ENCODE measurements at regions not wholly inside any gene's neighbourhood (a gene's known extent, or its start where the extent isn't known, plus 50 kb on each side); places are given as distances from the start of the nearest gene placed in this dataset.

DNA sequence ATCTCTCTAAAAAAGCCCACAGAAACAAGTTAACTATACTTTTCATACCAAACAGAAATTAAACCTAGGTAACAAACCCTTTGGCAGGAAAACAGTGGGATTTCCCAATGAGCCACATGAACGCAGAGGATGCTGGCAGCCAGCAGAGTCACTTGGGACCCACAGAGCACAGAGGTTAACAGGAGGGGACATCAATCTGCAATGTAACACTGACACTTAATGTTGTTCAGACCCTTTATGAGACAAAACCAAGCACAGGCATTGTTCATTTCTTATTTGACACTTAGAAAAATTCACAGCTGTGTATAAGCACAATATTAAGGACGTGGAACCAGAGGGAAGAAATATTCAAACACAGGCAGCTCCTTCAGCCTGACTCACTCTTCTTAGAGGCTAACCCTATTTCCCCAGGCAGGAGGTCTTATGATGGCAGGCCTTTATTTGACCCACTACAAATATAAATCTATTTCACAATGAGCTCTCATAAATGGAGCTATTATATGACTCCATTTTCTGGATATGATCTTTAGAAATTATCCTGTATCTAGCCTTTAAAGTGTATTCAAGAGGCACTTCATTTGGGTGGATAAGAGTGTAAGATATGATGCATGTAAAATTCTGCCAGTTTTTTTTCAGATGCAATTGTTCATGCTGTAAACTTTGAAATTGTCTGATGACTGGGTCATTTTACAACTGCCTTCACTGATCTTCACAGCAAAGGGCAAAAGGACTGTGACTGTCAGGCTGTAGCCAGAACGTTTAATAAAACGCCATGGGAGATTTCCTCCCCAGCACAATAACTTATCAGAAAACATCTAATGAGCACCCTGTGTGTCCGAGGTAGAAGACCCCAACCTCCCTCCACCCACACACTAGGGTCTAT, 132.8 kb upstream of the SATB2 start:
- H3K4me3 ChIP-seq (replicated peaks in 1 of 3; ENCODE audit: insufficient read depth in 1 of 3, low read depth in 2 of 3, low read length in 3 of 3) = no peak overlapping the region
- ChIA-PET POLR2A (no interaction called here), CTCF (ENCODE audit: low intra/inter-chr PET ratio, low total read pairs) (no interaction called here)
- H3K4me2 ChIP-seq (ENCODE audit: low read depth, low read length) = no peak overlapping the region
- H3K4me1 ChIP-seq (ENCODE audit: insufficient read depth, low read length) = no peaks in the 10 kb centered on the region
- ATAC-seq = no peak
- FAIRE-seq = no peak
- no peaks in the 10 kb centered on the region for H3K36me3 ChIP-seq (replicated peaks in 1 of 2; ENCODE audit: control insufficient read depth in 1 of 2, insufficient read depth in 2 of 2, low read length in 2 of 2)
- H3K27ac ChIP-seq (ENCODE audit: extremely low read length, insufficient read depth, low read length) = no peak overlapping the region
- H3K9me3 ChIP-seq (ENCODE audit: low read length) = no peaks in the 10 kb centered on the region
- no peak overlapping the region for H3K9ac ChIP-seq (ENCODE audit: insufficient read depth, low read depth, low read length)
- WGBS (ENCODE audit: low lambda C conversion rate) = 13% methylated on average over 5 of the region's 5 CpGs
- in situ Hi-C loops (cut with HindIII; ENCODE audit: extremely low pct_ligation_motif_present, low pct_unique_long_range_greater_than_20kb) (no loop called here), intact Hi-C loops (cut with micrococcal nuclease; ENCODE audit: unreplicated experiment) (loop anchor here (10.0 kb wide), 1 partner anchor 144 kb away; no protein-coding TSS in a partner anchor)
- no peak for DNase-seq (ENCODE audit: low spot score)
- no peak overlapping the region for H2AFZ ChIP-seq (ENCODE audit: low read length)
- no peaks in the 10 kb centered on the region; a peak in 1 of 5 replicates for H3K27me3 ChIP-seq (ENCODE audit: control insufficient read depth in 1 of 2, insufficient read depth in 2 of 2, low read length in 2 of 2)
- BruUV-seq (replicated peaks) = no TSS peak
- H3K79me2 ChIP-seq (ENCODE audit: insufficient read depth, low read length) = no peaks in the 10 kb centered on the region
- H4K20me1 ChIP-seq (ENCODE audit: insufficient read depth, low read length) = no peaks in the 10 kb centered on the region
- TF ChIP-seq, protein P1, sequence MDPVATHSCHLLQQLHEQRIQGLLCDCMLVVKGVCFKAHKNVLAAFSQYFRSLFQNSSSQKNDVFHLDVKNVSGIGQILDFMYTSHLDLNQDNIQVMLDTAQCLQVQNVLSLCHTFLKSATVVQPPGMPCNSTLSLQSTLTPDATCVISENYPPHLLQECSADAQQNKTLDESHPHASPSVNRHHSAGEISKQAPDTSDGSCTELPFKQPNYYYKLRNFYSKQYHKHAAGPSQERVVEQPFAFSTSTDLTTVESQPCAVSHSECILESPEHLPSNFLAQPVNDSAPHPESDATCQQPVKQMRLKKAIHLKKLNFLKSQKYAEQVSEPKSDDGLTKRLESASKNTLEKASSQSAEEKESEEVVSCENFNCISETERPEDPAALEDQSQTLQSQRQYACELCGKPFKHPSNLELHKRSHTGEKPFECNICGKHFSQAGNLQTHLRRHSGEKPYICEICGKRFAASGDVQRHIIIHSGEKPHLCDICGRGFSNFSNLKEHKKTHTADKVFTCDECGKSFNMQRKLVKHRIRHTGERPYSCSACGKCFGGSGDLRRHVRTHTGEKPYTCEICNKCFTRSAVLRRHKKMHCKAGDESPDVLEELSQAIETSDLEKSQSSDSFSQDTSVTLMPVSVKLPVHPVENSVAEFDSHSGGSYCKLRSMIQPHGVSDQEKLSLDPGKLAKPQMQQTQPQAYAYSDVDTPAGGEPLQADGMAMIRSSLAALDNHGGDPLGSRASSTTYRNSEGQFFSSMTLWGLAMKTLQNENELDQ (CRISPR knock-in tag; IDR thresholded peaks at IDR 0.05; ENCODE audit: borderline replicate concordance) = no peak
- TF ChIP-seq, protein P2, sequence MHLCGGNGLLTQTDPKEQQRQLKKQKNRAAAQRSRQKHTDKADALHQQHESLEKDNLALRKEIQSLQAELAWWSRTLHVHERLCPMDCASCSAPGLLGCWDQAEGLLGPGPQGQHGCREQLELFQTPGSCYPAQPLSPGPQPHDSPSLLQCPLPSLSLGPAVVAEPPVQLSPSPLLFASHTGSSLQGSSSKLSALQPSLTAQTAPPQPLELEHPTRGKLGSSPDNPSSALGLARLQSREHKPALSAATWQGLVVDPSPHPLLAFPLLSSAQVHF (CRISPR knock-in tag; IDR thresholded peaks at IDR 0.05) = no peak
- TF ChIP-seq, protein P3, sequence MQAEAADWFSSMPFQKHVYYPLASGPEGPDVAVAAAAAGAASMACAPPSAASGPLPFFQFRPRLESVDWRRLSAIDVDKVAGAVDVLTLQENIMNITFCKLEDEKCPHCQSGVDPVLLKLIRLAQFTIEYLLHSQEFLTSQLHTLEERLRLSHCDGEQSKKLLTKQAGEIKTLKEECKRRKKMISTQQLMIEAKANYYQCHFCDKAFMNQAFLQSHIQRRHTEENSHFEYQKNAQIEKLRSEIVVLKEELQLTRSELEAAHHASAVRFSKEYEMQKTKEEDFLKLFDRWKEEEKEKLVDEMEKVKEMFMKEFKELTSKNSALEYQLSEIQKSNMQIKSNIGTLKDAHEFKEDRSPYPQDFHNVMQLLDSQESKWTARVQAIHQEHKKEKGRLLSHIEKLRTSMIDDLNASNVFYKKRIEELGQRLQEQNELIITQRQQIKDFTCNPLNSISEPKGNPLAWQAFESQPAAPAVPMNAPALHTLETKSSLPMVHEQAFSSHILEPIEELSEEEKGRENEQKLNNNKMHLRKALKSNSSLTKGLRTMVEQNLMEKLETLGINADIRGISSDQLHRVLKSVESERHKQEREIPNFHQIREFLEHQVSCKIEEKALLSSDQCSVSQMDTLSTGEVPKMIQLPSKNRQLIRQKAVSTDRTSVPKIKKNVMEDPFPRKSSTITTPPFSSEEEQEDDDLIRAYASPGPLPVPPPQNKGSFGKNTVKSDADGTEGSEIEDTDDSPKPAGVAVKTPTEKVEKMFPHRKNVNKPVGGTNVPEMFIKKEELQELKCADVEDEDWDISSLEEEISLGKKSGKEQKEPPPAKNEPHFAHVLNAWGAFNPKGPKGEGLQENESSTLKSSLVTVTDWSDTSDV (CRISPR knock-in tag; IDR thresholded peaks at IDR 0.05) = no peak
- TF ChIP-seq PAWR (CRISPR knock-in tag; IDR thresholded peaks at IDR 0.05; ENCODE audit: borderline replicate concordance) = no peak
- TF ChIP-seq HDAC1 (CRISPR knock-in tag; IDR thresholded peaks at IDR 0.05) = no peak
- TF ChIP-seq ZNF724P (CRISPR knock-in tag; IDR thresholded peaks at IDR 0.05; ENCODE audit: borderline replicate concordance) = no peak
- TF ChIP-seq ZNF644 (CRISPR knock-in tag; IDR thresholded peaks at IDR 0.05; ENCODE audit: low read depth) = no peak
- TF ChIP-seq, protein P4, sequence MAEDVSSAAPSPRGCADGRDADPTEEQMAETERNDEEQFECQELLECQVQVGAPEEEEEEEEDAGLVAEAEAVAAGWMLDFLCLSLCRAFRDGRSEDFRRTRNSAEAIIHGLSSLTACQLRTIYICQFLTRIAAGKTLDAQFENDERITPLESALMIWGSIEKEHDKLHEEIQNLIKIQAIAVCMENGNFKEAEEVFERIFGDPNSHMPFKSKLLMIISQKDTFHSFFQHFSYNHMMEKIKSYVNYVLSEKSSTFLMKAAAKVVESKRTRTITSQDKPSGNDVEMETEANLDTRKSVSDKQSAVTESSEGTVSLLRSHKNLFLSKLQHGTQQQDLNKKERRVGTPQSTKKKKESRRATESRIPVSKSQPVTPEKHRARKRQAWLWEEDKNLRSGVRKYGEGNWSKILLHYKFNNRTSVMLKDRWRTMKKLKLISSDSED (CRISPR knock-in tag; IDR thresholded peaks at IDR 0.05) = no peak
- TF ChIP-seq, protein P5, sequence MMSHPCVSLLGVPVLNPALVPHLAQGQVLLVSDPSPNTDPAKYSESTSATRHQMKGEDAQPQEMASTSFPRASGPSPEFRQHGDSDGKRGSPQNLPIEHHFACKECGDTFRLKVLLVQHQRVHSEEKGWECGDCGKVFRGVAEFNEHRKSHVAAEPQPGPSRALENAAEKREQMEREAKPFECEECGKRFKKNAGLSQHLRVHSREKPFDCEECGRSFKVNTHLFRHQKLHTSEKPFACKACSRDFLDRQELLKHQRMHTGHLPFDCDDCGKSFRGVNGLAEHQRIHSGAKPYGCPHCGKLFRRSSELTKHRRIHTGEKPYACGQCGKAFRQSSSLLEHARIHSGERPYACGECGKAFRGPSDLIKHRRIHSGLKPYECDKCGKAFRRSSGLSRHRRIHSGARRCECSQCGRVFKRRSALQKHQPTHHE (CRISPR knock-in tag; IDR thresholded peaks at IDR 0.05; ENCODE audit: borderline replicate concordance) = no peak
- TF ChIP-seq DR1 (CRISPR knock-in tag; IDR thresholded peaks at IDR 0.05) = no peak
- TF ChIP-seq ZNF24 (IDR thresholded peaks at IDR 0.05) = no peak
- TF ChIP-seq TRIM24 (CRISPR knock-in tag; IDR thresholded peaks at IDR 0.05) = no peak
- TF ChIP-seq RFX5 (IDR thresholded peaks at IDR 0.05; ENCODE audit: low read depth, low read length) = no peak
- TF ChIP-seq PHF20 (CRISPR knock-in tag; IDR thresholded peaks at IDR 0.05) = no peak
- TF ChIP-seq ELF1 (CRISPR knock-in tag; IDR thresholded peaks at IDR 0.05) = no peak
- TF ChIP-seq ZBTB38 (CRISPR knock-in tag; IDR thresholded peaks at IDR 0.05) = no peak
- no peak for TF ChIP-seq NFE2 (CRISPR knock-in tag; IDR thresholded peaks at IDR 0.05)
